Panc1 (cell line): ENCODE measurements at regions not wholly inside any gene's neighbourhood (a gene's known extent, or its start where the extent isn't known, plus 50 kb on each side); places are given as distances from the start of the nearest gene placed in this dataset.

Experiments used
- CTCF ChIP-seq: fragments of 450-650 bp; IDR thresholded peaks from 2 replicates; pipeline ENCODE4 v1.5.1; 2017; ENCODE audit warnings: mild to moderate bottlenecking
- POLR2AphosphoS5 ChIP-seq: IDR thresholded peaks from 2 replicates; pipeline ENCODE4 v1.6.1; 2012; ENCODE audit warnings: mild to moderate bottlenecking, low read depth, low read length, moderate library complexity

- no peak for TF ChIP-seq CTCF
- TF ChIP-seq POLR2AphosphoS5: no peak
These were observed 264.6 kb upstream of the TLE3 start for GRCh38 chr15:70362350-70362749.
